H54 (cell line): ENCODE measurements at regions not wholly inside any gene's neighbourhood (a gene's known extent, or its start where the extent isn't known, plus 50 kb on each side); places are given as distances from the start of the nearest gene placed in this dataset.
"Not testable (repeated sequence)": the region's sequence is repeated elsewhere in the genome, so short reads cannot be mapped to it uniquely, and the experiment has no call there.

Experiments
- DNase-seq: peaks from one replicate; pipeline ENCODE4 v3.0.0; 2011; ENCODE audit warnings: low spot score, mixed read lengths; ENCODE audit not compliant: insufficient read length
- FAIRE-seq: peaks from 3 replicates; lab custom pipeline; 2011; peaks lifted over from hg19 to GRCh38; lab: Jason Lieb, UNC
- POLR2A ChIP-seq: IDR thresholded peaks from 2 replicates; pipeline ENCODE4 v1.6.1; 2011; ENCODE audit warnings: low read depth, mild to moderate bottlenecking, low read length

DNA sequence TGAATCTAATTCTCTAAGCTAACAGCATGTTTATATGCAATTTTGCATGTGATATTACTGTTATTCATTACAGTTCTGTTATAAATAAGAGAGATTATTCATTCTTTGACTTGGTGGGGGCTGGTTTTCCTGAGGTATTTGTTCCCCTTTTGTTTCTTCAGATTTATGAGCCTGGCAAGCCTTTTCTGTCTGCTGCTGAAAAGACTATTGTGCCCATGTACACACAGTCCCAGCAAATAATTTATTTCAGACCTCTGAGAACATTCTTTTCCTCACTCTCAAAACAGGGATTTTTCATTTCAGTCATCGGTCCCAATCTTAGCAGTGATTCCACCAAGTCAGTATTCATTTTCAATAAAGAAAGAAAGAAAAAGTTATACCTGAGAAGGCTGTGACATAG lies 716.8 kb downstream of the NSUN3 start:
- no peak for TF ChIP-seq POLR2A
- FAIRE-seq (no peak), DNase-seq (no peak)

DNA sequence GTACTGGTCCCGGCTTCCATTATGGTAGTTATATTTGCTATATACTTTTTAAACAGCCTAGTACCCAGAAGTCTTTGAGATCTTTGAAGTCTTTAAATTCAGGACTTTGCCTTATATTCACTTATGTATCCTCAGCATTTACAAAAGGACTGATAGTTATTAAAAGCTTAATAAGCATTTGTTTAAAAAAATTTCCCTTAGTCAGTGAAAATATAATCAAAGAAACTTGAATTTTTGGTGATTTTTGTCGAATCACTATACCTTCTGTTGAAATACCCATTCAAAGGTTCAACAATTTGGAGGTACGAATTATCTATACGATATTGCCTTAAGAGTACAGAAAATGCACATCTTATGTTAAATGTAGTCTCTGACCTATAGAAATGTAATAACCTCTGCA lies 721.4 kb downstream of the NSUN3 start:
- FAIRE-seq: no peak
- no peak for TF ChIP-seq POLR2A

DNA sequence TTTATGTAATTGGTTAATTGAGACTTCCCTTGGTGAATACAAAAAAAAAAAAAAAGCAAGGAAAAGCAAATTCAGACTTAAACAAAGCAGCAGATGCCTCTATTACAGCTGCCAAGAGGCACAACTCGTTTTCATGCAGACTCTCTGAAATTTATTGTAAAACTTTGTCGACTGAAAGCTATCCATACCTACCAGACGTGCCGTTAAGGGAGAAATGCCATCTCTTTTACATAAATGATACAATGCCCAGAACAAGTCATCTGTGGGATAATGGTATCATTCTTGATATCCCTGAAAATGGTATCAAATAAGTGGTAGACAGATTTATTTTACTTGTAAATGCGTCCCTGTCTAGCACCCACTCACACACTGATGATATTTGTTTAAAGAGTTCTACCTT lies 724.2 kb downstream of the NSUN3 start:
- TF ChIP-seq POLR2A: no peak
- no peak for FAIRE-seq
- DNase-seq: no peak

More for the DNA sequence above, 721.4 kb downstream of the NSUN3 start:
- DNase-seq: no peak

DNA sequence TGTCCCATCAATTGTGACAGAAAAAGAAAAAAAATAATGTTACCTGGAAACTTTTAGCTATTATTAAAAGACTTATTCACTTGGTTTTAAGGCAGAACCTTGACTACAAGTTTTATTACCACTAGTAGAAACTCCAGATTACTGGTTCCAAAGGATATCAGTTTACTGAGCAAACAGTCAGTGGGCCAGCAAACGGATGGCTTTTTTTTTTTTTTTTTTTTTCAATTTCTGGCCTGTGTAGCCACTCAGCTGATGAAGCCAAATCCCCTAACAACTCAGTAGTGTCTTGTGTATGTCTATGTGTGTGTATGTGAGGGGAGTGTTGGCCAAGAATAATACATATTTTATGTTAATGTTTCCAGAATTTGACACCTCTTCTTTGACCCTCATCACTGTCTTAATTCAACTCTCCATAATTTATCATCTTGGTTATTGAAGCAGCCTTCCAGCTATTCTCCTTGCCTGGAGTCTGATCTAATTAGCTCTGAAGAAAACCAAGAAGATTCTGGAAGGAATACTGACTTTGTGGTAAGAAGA lies 724.9 kb downstream of the NSUN3 start:
- FAIRE-seq (no peak), DNase-seq (no peak)
- TF ChIP-seq POLR2A: no peak

DNA sequence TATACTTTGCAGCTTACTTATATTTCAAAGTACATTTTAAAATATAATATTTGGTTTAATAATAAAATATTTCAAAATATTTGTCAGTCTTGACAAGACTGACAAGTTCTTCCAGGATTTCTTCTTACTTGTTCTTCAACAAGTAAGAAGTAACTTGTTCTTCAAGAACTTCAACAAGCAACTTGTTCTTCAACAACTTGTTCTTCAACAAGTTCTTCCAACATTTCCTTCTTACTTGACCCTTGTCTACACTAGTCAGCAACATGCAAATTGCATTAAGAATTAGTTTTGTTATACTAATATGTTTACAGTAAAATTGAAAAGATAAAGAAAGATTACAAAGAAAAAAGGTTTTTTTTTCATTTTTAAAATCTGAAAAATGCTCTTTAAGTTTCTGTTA lies 731.7 kb downstream of the NSUN3 start:
- FAIRE-seq: no peak
- DNase-seq: no peak
- TF ChIP-seq POLR2A: no peak

DNA sequence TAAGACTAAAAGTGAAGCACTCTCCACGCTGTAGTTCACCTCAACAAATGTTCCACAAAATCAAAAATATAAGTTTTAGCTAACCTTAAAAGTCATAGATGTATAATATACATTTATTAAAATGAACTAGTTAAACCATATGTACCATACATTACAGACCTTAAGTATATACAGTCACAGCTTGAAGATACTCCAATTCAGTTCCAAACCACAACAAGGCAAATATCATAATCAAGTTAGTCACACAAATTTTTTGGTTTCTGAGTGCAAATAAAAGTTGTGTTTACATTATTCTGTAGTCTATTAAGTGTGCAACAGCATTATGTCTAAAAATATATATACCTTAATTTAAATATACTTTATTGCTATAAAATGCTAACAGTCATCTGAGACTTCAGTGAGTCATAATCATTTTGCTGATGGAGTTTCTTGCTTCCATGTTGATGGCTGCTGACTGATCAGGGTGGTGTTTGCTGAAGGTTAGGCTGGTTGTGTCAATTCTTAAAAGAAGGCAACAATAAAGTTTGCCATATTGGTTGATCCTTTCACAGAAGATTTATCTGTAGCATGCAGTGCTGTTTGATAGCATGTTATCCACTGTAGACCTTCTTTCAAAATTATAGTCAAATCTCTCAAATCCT lies 736.7 kb downstream of the NSUN3 start:
- DNase-seq: no peak
- TF ChIP-seq POLR2A: no peak
- no peak for FAIRE-seq

DNA sequence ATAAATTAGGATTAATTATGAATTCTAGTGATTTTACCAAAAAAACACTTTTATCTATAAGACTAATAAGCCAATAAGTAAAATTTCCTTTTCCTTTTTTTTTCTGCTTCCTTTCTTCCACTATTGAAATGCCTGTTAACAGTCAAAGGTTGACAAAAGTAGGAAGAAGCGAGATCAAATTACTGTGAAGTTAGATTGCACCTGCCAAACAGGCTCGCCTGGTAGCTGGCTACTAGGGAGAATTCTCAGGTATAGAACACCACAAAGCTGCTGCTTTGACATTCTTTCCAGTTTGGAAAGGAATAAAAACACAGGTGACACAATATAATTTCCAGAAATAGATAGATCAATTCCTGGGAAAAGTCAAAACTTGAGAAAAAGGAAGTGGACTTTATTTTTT lies 749.0 kb downstream of the NSUN3 start:
- no peak for DNase-seq
- no peak for FAIRE-seq
- TF ChIP-seq POLR2A: no peak

DNA sequence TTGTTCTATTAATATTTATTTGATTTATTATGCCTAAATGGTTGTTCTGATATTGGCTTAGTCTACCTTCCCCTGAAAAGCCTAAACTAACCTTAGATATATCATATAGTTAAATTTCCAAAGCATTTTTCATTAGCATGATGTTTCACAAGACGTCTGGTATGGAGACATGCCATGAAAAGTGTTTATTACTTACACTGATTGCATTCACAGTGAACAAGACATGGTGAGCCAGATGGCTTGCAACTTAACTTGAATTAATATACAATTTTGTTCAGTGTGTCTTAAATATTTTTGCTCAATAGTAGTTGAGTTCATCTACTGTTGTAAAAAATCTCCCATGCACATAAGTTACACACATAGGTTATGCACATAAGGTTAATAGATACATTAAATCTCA lies 758.4 kb downstream of the NSUN3 start:
- FAIRE-seq (no peak), DNase-seq (no peak)
- TF ChIP-seq POLR2A: no peak

DNA sequence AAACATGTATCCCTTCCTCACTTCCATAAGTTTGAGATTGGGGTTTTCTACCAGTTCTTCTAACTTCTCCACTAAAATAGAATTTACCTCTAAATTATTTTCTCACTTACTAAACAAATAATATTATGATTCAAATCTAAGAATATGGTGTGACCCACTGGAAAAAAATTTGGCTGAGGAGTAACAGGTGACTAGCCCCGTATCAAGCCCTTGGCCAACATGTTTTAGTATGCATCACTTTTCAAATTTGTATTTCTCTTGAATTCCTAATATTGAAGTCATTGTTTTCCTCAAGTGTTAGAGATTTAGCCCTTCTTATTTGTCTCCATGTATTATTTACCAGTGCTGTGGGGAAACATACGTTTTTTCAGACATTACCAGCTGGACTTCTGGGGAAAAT lies 759.4 kb downstream of the NSUN3 start:
- TF ChIP-seq POLR2A: no peak
- FAIRE-seq: no peak
- DNase-seq: no peak

DNA sequence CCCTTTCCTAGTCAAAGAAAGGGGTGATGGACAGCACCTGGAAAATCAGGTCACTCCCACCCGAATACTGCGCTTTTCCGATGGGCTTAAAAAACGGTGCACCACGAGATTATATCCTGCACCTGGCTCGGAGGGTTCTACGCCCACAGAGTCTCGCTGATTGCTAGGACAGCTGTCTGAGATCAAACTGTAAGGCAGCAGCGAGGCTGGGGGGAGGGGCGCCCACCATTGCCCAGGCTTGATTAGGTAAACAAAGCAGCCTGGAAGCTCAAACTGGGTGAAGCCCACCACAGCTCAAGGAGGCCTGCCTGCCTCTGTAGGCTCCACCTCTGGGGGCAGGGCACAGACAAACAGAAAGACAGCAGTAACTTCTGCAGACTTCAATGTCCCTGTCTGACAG lies 783.4 kb downstream of the NSUN3 start:
- not testable (repeated sequence) for FAIRE-seq, DNase-seq

DNA sequence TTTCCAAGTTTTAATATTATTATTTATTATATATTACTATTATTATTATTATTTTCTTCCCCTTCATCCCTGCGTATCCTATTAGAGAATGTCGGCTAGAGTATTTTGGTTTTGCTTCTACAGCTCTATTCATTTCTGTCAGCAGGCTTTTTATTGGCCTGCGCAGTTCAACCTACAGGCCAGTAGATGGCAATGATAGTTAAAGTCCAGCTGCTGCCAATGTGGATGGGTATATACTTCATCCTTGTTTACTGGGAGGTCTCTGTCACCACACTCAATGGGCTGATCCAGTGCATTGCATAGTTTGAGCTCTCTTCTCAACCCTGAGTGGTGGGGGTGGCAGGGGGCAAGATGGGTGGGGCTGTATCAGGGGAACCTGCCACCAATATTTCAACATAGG lies 799.8 kb downstream of the NSUN3 start:
- TF ChIP-seq POLR2A: no peak
- DNase-seq: peak; percentile 2
- no peak for FAIRE-seq

DNA sequence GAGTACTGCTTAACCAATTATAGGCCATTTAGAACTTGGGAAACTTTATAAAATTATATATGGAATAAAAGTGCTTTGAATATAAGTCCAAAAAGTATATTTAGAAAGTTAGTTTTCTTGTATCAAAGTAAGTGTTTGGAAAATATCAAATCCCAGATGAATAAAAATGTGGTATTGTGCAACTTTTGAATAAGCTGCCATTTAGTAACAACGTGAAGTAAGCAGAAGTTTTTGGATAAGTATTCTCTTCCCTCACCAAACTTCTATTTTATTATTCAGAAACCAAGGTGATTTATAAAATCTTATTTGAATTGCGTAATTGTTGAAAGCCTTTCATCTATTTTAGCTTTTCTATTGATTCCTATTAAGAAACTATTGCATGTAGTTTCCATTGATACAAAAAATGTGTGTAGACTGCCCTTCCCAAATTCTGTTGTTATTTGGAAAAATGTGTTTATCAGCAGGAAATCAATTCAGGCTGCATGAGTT lies 806.2 kb downstream of the NSUN3 start:
- FAIRE-seq (no peak), DNase-seq (no peak)
- no peak for TF ChIP-seq POLR2A

DNA sequence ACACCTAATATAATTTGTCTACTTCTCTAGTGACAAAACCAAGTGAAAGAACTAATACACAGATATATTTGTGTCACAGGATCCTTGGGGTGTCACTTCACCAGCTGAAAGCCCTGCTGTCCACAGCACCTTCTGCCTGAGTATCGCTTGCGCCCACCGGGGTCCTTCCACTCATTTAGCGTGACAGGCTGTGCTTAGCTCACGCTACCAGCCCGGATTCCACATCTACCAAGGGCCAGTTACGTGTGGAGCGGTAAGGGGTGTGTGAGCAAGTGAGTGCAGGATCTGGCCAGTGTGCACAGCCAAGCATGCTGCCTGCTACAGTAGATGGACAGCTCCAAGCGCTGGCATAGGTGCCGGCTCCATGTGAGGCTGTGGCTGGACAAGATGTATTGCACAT lies 810.9 kb downstream of the NSUN3 start:
- DNase-seq: no peak
- FAIRE-seq: no peak
- no peak for TF ChIP-seq POLR2A

DNA sequence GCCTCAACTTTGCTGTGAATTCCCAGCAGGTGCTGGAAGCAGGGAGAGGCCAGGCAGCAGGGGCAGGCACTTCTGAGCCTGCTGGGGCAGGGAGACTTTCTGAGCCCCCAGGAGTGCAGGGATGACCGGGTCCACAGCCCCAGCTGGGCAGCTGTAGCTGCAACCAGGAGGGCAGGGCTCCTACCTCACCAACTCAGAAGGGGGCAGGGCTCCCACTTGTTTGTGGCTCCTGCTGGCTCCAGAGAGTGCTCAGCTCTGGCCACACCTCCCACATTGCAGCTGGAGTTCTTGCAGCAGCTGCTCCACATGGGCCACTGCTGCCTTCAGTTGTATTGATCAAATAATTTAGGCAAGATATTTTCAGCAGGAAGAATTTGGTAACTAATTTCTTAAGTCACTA lies 812.3 kb downstream of the NSUN3 start:
- FAIRE-seq (no peak), DNase-seq (no peak)
- TF ChIP-seq POLR2A: no peak

DNA sequence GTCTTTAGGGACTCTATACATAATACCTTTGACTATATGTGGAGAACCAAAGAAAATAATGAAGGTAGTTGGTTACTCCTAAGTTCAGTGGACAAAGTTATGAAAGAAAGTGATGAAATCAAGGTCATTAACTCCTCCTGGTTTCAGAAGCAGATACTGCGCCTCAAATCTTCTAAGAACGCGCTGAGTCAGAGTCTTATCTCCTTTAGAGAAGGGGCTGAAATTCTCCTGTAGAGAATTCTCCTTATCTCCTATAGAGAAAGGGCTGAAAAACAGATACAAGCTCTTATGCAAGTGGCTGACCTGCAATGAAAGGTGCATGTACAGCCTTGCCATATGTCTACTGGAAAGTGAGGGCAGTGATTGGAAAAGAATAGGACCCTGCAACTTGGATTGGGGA lies 824.2 kb downstream of the NSUN3 start:
- DNase-seq (no peak), FAIRE-seq (no peak)
- no peak for TF ChIP-seq POLR2A

DNA sequence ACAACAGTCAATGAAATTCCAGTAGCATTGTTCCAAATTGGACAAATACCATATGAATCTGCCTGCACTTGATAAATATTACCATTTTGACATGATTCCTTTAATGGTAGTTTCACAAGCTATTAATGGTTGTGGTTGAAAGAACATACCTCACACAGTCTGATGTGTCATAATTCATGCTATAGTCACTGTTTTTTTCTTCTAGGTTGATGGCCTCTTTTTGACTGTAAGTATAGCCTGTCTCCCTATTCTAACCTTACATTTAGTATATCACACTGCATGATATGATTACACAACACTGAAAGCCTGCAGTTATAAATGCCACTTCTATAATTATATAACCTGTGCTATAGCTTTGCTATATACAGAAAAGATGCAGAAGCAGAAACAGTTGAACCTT lies 834.1 kb downstream of the NSUN3 start:
- FAIRE-seq (no peak), DNase-seq (no peak)
- TF ChIP-seq POLR2A: no peak
